Neural progenitor cell (in vitro differentiated cells): ENCODE measurements at regions not wholly inside any gene's neighbourhood (a gene's known extent, or its start where the extent isn't known, plus 50 kb on each side); places are given as distances from the start of the nearest gene placed in this dataset.

Experiments used
- DNase-seq: peaks from one replicate; pipeline ENCODE4 v3.0.0-alpha.2; 2016; ENCODE audit warnings: low spot score
- H2AFZ ChIP-seq: fragments of 200-600 bp; sonication (generic); replicated peaks from 2 replicates; pipeline ENCODE4 v1.6.1; 2016; ENCODE audit warnings: antibody characterized with exemption
- H3F3A ChIP-seq: fragments of 200-600 bp; sonication (generic); 2 replicates; pipeline ENCODE4 v1.6.1; 2016; ENCODE audit warnings: antibody characterized with exemption, low read depth
- H3K27ac ChIP-seq: fragments of 200-600 bp; sonication (generic); 2 replicates; pipeline ENCODE4 v1.5.1; 2016; ENCODE audit warnings: mild to moderate bottlenecking
- H3K27me3 ChIP-seq: fragments of 200-600 bp; sonication (generic); 2 replicates; pipeline ENCODE4 v1.6.1; 2016; ENCODE audit warnings: mild to moderate bottlenecking, moderate library complexity
- H3K36me3 ChIP-seq: fragments of 200-600 bp; sonication (generic); 2 replicates; pipeline ENCODE4 v1.5.1; 2016
- H3K4me1 ChIP-seq: fragments of 200-600 bp; sonication (generic); 2 replicates; pipeline ENCODE4 v1.6.1; 2016; ENCODE audit warnings: mixed run types
- H3K4me2 ChIP-seq: fragments of 200-600 bp; sonication (generic); 2 replicates; pipeline ENCODE4 v1.6.1; 2016
- H3K4me3 ChIP-seq: fragments of 200-600 bp; sonication (generic); 2 replicates; pipeline ENCODE4 v1.5.1; 2016
- H3K79me2 ChIP-seq: fragments of 200-600 bp; sonication (generic); 2 replicates; pipeline ENCODE4 v1.6.1; 2016; ENCODE audit warnings: low read depth
- H3K9ac ChIP-seq: fragments of 200-600 bp; sonication (generic); 2 replicates; pipeline ENCODE4 v1.6.1; 2016
- H3K9me3 ChIP-seq: fragments of 200-600 bp; sonication (generic); 2 replicates; pipeline ENCODE4 v1.5.1; 2016; ENCODE audit warnings: low read depth
- H4K20me1 ChIP-seq: fragments of 200-600 bp; sonication (generic); 2 replicates; pipeline ENCODE4 v1.6.1; 2016; ENCODE audit warnings: low read depth
- H3K27ac Mint-ChIP-seq: 3 replicates; pipeline ENCODE4 v1.8.0; 2021; ENCODE audit warnings: mixed read lengths
- H3K27me3 Mint-ChIP-seq: 2 replicates; pipeline ENCODE4 v1.8.0; 2022; ENCODE audit warnings: low read depth, mild to moderate bottlenecking, inconsistent platforms, moderate library complexity, mixed read lengths; ENCODE audit not compliant: insufficient read depth
- H3K36me3 Mint-ChIP-seq: 3 replicates; pipeline ENCODE4 v1.8.0; 2021; ENCODE audit warnings: mixed read lengths
- H3K4me1 Mint-ChIP-seq: 3 replicates; pipeline ENCODE4 v1.8.0; 2021; ENCODE audit warnings: mixed read lengths
- H3K4me3 Mint-ChIP-seq: 3 replicates; pipeline ENCODE4 v1.8.0; 2021; ENCODE audit warnings: mild to moderate bottlenecking, moderate library complexity, mixed read lengths
- H3K9me3 Mint-ChIP-seq: 3 replicates; pipeline ENCODE4 v1.8.0; 2020; ENCODE audit warnings: mixed read lengths
- EZH2 ChIP-seq: fragments of 200-600 bp; sonication (generic); IDR thresholded peaks from 2 replicates; pipeline ENCODE4 v1.6.1; 2017; ENCODE audit warnings: antibody characterized with exemption, mild to moderate bottlenecking, moderate library complexity
- EZH2phosphoT487 ChIP-seq: fragments of 200-600 bp; sonication (generic); IDR thresholded peaks from 2 replicates; pipeline ENCODE4 v1.6.1; 2017; ENCODE audit warnings: antibody characterized with exemption
- TF ChIP-seq, protein P1 (sequence below): fragments of 200-600 bp; sonication (generic); IDR thresholded peaks from 2 replicates; pipeline ENCODE4 v1.5.1; 2017; ENCODE audit warnings: antibody characterized with exemption, mild to moderate bottlenecking

GRCh38 chr2:228699400-228699799 is 517.9 kb upstream of the SPHKAP start:
- no peaks in the 10 kb centered on the region for H3K4me1 ChIP-seq
- TF ChIP-seq, protein P1, sequence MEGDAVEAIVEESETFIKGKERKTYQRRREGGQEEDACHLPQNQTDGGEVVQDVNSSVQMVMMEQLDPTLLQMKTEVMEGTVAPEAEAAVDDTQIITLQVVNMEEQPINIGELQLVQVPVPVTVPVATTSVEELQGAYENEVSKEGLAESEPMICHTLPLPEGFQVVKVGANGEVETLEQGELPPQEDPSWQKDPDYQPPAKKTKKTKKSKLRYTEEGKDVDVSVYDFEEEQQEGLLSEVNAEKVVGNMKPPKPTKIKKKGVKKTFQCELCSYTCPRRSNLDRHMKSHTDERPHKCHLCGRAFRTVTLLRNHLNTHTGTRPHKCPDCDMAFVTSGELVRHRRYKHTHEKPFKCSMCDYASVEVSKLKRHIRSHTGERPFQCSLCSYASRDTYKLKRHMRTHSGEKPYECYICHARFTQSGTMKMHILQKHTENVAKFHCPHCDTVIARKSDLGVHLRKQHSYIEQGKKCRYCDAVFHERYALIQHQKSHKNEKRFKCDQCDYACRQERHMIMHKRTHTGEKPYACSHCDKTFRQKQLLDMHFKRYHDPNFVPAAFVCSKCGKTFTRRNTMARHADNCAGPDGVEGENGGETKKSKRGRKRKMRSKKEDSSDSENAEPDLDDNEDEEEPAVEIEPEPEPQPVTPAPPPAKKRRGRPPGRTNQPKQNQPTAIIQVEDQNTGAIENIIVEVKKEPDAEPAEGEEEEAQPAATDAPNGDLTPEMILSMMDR: peak; percentile 27
- TF ChIP-seq EZH2: no peak
- no peak overlapping the region for H3K27ac Mint-ChIP-seq
- H3K9me3 ChIP-seq: no peaks in the 10 kb centered on the region
- no peaks in the 10 kb centered on the region for H3K9me3 Mint-ChIP-seq
- no peaks in the 10 kb centered on the region for H3K36me3 Mint-ChIP-seq
- DNase-seq: no peak
- no peak overlapping the region for H3K9ac ChIP-seq
- H3K79me2 ChIP-seq: no peaks in the 10 kb centered on the region
- no peak overlapping the region for H3K27ac ChIP-seq
- H3F3A ChIP-seq: no peaks in the 10 kb centered on the region
- H3K4me2 ChIP-seq: no peak overlapping the region
- no peak overlapping the region for H2AFZ ChIP-seq
- H3K4me3 ChIP-seq: no peak overlapping the region
- H3K4me3 Mint-ChIP-seq: no peak overlapping the region
- H4K20me1 ChIP-seq: no peaks in the 10 kb centered on the region
- H3K4me1 Mint-ChIP-seq: peaks cover 13% of the 10 kb centered on the region
- peaks cover 2% of the 10 kb centered on the region for H3K27me3 Mint-ChIP-seq
- no peaks in the 10 kb centered on the region for H3K27me3 ChIP-seq
- no peaks in the 10 kb centered on the region for H3K36me3 ChIP-seq

GRCh38 chr2:228698963-228699362 is 517.5 kb upstream of the SPHKAP start:
- Mint-ChIP-seq H3K4me3 (no peak overlapping the region), H3K36me3 (no peaks in the 10 kb centered on the region), H3K9me3 (no peaks in the 10 kb centered on the region), H3K4me1 (peaks cover 13% of the 10 kb centered on the region), H3K27ac (no peak overlapping the region), H3K27me3 (peaks cover 2% of the 10 kb centered on the region)
- no peak overlapping the region for H2AFZ ChIP-seq
- H3F3A ChIP-seq: no peaks in the 10 kb centered on the region
- H3K4me3 ChIP-seq: no peak overlapping the region
- H3K4me1 ChIP-seq: no peaks in the 10 kb centered on the region
- no peaks in the 10 kb centered on the region for H3K36me3 ChIP-seq
- H3K4me2 ChIP-seq: no peak overlapping the region
- no peaks in the 10 kb centered on the region for H3K79me2 ChIP-seq
- TF ChIP-seq EZH2phosphoT487 (no peak), EZH2 (no peak)
- TF ChIP-seq, protein P1: no peak
- H3K27me3 ChIP-seq: no peaks in the 10 kb centered on the region
- no peaks in the 10 kb centered on the region for H4K20me1 ChIP-seq
- no peak overlapping the region for H3K27ac ChIP-seq
- DNase-seq: no peak
- H3K9ac ChIP-seq: no peak overlapping the region
- no peaks in the 10 kb centered on the region for H3K9me3 ChIP-seq

GRCh38 chr2:228697456-228697855 is 516.0 kb upstream of the SPHKAP start:
- H3K27ac ChIP-seq: no peak overlapping the region
- Mint-ChIP-seq H3K27me3 (peaks cover 2% of the 10 kb centered on the region), H3K27ac (no peak overlapping the region), H3K36me3 (no peaks in the 10 kb centered on the region), H3K4me3 (no peak overlapping the region), H3K9me3 (no peaks in the 10 kb centered on the region), H3K4me1 (peaks cover 6% of the 10 kb centered on the region)
- H3K36me3 ChIP-seq: no peaks in the 10 kb centered on the region
- H3K4me1 ChIP-seq: no peaks in the 10 kb centered on the region
- no peak overlapping the region for H3K9ac ChIP-seq
- DNase-seq: no peak
- H3K27me3 ChIP-seq: no peaks in the 10 kb centered on the region
- no peaks in the 10 kb centered on the region for H3K9me3 ChIP-seq
- no peaks in the 10 kb centered on the region for H3F3A ChIP-seq
- no peak overlapping the region for H3K4me2 ChIP-seq
- H3K79me2 ChIP-seq: no peaks in the 10 kb centered on the region
- no peak overlapping the region for H3K4me3 ChIP-seq
- TF ChIP-seq EZH2phosphoT487: no peak
- no peaks in the 10 kb centered on the region for H4K20me1 ChIP-seq
- no peak overlapping the region for H2AFZ ChIP-seq

DNA sequence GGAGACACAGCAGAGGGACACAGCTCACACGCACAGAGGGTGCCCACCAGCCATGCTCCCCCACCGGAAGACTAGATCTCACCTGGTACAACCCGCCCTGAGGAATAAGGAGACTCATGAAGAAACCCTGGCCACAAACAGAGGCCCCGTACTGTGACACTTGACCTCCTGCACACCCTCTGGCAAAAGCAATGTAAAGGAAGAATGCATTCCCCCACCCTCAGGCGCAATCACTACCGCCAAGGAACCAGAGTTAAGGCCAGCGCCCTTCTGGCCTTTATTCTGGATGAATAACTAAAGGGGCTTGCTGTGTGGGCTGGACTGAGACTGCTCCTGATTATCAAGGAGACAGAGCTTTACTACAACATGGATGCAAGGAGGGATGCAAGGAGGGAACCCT is 509.2 kb upstream of the SPHKAP start:
- Mint-ChIP-seq H3K27ac (no peak overlapping the region), H3K4me1 (peaks cover 10% of the 10 kb centered on the region), H3K36me3 (no peaks in the 10 kb centered on the region), H3K9me3 (no peaks in the 10 kb centered on the region), H3K4me3 (no peak overlapping the region), H3K27me3 (peaks cover 5% of the 10 kb centered on the region)
- Histone ChIP-seq H3F3A (no peaks in the 10 kb centered on the region), H3K4me1 (peaks cover 4% of the 10 kb centered on the region), H3K4me2 (no peak overlapping the region), H3K36me3 (no peaks in the 10 kb centered on the region), H3K27me3 (no peaks in the 10 kb centered on the region), H2AFZ (no peak overlapping the region), H3K4me3 (no peak overlapping the region), H3K9me3 (no peaks in the 10 kb centered on the region), H3K9ac (no peak overlapping the region), H4K20me1 (no peaks in the 10 kb centered on the region), H3K79me2 (no peaks in the 10 kb centered on the region), H3K27ac (no peak overlapping the region)
- peak; percentile 41 for DNase-seq
- TF ChIP-seq, protein P1: no peak
